GM12874 (cell line): ENCODE measurements at regions not wholly inside any gene's neighbourhood (a gene's known extent, or its start where the extent isn't known, plus 50 kb on each side); places are given as distances from the start of the nearest gene placed in this dataset.

Experiments used
- CTCF ChIP-seq: IDR thresholded peaks from 2 replicates; pipeline ENCODE4 v1.5.1; 2011; ENCODE audit warnings: low read depth, mild to moderate bottlenecking, control low read depth, low read length, moderate library complexity; ENCODE audit not compliant: insufficient read depth

GRCh38 chr1:213666113-213666512, 321.7 kb upstream of the PROX1 start:
- TF ChIP-seq CTCF = no peak

GRCh38 chr1:213666922-213667321, 320.9 kb upstream of the PROX1 start:
- TF ChIP-seq CTCF = no peak

- no peak for TF ChIP-seq CTCF
These were observed 318.3 kb upstream of the PROX1 start for GRCh38 chr1:213669512-213669911.

GRCh38 chr1:213669964-213670691, 317.6 kb upstream of the PROX1 start:
- TF ChIP-seq CTCF = no peak

- TF ChIP-seq CTCF = no peak
These were observed 317.1 kb upstream of the PROX1 start for GRCh38 chr1:213670692-213671023.

GRCh38 chr1:213675043-213675442, 312.7 kb upstream of the PROX1 start:
- TF ChIP-seq CTCF = no peak

GRCh38 chr1:213676736-213677135, 311.0 kb upstream of the PROX1 start:
- no peak for TF ChIP-seq CTCF
